ENCODE measurements at regions not wholly inside any gene's neighbourhood (a gene's known extent, or its start where the extent isn't known, plus 50 kb on each side); places are given as distances from the start of the nearest gene placed in this dataset.
"Not testable (repeated sequence)": the region's sequence is repeated elsewhere in the genome, so short reads cannot be mapped to it uniquely, and the experiment has no call there.

- peak in 1 of 4 donors; percentile 6 for DNase-seq (ENCODE audit: low read depth in 4 of 4, low spot score in 2 of 4)
Measured at GRCh38 chrX:125378205-125378604, 58.5 kb downstream of the TEX13C start.

DNA sequence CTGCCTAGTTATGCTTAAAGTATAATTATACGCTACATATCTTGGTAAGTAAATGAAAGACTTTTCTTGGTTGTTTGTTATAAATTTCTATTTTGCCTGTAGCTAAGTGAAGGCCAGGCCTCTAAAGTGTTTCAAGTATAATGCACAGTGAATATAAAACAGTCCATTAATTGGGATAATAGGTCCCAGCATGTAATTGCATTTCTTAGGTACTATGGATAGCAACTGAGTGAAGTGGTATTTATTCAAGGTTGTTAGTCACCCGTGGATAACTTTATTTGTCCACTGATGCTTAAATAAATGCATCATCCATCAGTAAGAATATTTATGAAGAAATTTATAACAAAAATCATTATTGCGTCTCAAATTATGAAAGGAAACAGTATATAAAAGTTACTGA lies 59.1 kb downstream of the TEX13C start:
- peak in 1 of 4 donors; percentile 2 for DNase-seq (ENCODE audit: low read depth in 4 of 4, low spot score in 2 of 4)

DNA sequence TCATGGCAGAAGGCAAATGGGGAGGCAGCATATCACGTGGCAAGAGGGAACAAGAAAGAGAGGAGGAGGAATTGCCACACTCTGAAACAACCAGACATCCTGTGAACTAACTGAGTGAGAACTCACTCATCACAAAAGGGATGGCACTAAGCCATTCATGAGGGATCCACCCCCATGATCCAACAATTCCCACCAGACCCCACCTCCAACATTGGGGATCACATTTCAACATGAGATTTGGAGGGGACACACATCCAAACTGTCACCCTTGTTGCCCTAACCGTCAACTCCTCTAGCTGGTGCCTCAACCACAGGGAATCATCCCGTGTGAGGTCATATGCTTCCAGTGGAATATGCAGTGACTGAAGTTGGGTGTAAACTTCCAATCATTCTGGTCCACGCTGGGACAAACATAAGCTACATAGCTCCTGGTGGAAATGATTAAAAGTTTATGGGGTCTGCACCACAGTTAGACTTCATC lies 62.5 kb downstream of the TEX13C start:
- no peak for DNase-seq (ENCODE audit: low read depth in 4 of 4, low spot score in 2 of 4)

DNA sequence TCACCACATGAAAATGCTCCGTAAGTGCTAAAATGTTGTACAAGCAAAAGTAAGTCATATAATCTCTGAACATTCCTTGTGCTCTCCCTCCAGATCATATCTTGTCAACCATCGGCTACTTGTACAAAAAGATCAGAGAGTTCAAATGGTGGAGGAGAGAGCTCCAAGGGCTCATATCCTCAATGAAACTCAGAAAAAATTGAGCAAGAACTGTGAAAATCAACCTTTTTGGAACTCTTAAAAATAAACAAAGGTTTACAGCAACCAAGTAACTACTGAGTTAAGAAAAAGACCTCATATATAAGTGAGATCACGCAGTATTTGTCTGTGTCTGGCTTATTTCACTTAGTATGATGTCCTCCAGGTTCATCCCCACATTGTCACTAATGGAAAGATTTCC lies 63.2 kb downstream of the TEX13C start:
- no peak for DNase-seq (ENCODE audit: low read depth in 4 of 4, low spot score in 2 of 4)

GRCh38 chrX:125384867-125385266 lies 65.2 kb downstream of the TEX13C start:
- DNase-seq (ENCODE audit: low read depth in 4 of 4, low spot score in 2 of 4): no peak

GRCh38 chrX:125387945-125388344 lies 68.3 kb downstream of the TEX13C start:
- no peak for DNase-seq (ENCODE audit: low read depth in 4 of 4, low spot score in 2 of 4)

- DNase-seq (ENCODE audit: low read depth in 4 of 4, low spot score in 2 of 4): no peak
Measured at GRCh38 chrX:125394449-125394848, 74.8 kb downstream of the TEX13C start.

GRCh38 chrX:125395626-125396025 lies 76.0 kb downstream of the TEX13C start:
- DNase-seq (ENCODE audit: low read depth in 4 of 4, low spot score in 2 of 4): no peak

GRCh38 chrX:125398959-125399440 lies 79.3 kb downstream of the TEX13C start:
- no peak for DNase-seq (ENCODE audit: low read depth in 4 of 4, low spot score in 2 of 4)

DNA sequence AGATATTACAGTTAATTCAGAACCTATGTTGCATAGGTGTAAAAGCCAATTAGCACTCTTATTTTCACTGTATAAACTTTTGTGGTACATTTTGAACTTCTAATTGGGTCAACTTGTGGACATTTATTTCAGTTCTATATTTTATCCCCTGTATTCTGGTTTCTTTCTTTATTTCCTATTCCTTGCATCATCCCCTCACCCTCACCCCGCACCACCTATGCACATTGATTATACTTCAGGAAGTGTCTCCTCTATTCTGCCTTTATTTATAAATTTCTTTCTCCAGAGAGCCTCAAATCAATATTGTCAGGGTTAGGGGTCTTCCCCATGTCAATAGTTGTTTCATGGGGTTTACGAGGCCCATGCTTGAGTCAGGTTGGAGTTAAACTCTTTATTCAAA lies 83.1 kb downstream of the TEX13C start:
- no peak for DNase-seq (ENCODE audit: low read depth in 4 of 4, low spot score in 2 of 4)

GRCh38 chrX:125404667-125405160 lies 85.0 kb downstream of the TEX13C start:
- no peak for DNase-seq (ENCODE audit: low read depth in 4 of 4, low spot score in 2 of 4)

DNA sequence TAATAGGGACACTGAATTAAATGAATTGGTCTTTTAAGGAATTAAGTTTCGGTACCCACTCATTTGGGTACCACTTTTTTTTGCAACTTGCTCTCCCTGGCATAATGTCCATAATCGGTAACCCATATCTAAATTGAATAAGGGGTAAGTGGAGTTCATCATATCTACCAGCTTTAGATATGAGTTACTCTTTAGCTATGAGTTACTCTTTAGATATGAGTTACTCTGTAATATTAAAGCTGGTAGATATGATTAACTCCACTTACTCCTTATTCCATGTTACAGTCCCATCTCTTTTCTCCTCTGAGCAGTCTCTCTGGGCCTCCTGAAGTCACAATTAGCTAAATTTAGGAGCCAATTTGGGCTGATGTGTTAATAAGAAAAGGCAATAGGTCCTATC lies 85.7 kb downstream of the TEX13C start:
- no peak for DNase-seq (ENCODE audit: low read depth in 4 of 4, low spot score in 2 of 4)

DNA sequence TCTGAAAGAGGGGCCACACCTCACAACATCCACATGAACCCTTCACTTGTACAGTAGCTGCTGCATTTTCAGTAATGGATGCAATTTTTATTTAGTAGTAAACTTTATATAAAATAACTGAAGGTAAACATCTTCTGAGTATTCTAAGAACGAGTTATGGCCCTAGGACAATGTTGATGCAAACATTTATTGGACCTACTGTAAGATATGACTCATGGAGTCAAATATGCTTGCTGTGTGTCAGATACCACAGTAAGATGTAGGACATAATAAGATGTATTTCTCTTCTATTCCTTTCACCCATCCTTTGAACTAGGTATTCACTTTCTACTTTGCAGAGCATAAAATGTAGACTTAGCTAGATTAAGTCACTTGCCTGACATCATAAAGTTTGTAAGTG lies 87.6 kb downstream of the TEX13C start:
- no peak for DNase-seq (ENCODE audit: low read depth in 4 of 4, low spot score in 2 of 4)

DNA sequence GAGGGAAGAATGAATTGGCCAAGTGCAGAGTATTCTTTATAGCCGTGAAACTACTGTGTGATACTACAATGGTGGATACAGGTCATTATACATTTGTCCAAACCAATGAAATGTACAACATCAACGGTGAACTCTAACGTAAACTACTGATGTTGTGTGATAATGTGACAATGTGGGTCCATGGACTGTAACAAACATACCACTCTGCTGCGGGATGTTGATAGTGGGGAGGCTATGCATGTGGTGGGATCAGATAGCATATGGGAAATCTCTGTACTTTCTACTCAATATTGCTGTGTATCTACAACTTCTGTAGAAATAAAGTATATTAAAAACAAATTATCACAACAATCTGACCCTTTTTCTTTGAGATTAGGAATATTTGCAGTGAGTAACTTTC lies 101.1 kb downstream of the TEX13C start:
- DNase-seq (ENCODE audit: low read depth in 4 of 4, low spot score in 2 of 4): no peak

DNA sequence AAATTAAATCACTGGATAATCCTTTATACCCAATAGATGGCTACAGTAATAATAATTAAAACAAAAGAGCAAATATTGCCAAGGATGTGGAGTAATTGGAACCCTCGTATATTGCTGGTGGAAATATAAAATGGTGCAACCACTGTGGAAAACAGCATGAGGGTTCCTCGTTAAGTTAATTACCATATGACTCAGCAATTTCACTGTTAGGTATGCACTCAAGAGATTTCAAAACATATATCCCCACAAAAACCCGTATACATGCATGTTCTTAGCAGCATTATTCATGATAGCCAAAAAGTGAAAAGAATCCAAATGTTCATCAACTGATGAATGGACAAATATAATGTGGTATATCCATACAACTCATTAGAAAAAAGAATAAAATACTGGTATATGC lies 103.3 kb downstream of the TEX13C start:
- no peak for DNase-seq (ENCODE audit: low read depth in 4 of 4, low spot score in 2 of 4)

DNA sequence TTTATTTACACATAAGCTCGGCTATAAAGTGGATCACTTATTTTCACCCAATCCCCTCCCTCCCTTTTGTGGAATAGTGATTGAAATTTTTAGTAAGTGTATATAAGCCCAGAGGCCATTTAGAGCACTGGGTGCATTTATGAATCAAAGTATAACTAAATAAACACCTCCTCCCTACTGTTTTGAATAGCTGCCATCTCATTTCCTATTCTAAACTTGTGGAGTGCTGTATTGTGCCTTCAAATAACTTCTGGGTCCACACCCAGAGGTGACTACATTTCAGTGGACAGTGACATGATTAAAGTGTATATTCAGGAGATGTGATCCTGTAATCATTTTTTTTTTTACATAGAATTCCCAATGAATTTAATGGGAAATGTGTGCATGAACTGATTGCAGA lies 104.9 kb downstream of the TEX13C start:
- DNase-seq (ENCODE audit: low read depth in 4 of 4, low spot score in 2 of 4): no peak

DNA sequence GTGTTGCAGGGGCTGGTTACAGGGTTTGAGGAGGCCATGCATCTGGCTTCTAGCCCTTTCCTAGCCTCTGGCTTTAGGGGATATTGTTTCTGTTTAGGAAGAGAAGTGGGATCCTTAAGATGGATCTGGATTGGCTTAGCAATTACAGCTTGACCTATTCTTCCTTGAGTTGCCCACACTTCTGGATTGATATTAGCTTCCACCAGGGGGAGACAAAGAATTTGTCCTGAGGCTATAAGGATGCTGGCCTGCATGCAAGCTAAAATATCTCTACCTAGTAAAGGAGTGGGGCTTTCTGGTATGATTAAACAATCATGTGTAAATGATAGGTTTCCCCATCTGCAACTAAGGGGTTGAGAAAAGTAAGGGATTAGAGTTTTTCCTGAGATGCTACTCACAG lies 117.2 kb downstream of the TEX13C start:
- no peak for DNase-seq (ENCODE audit: low read depth in 4 of 4, low spot score in 2 of 4)

DNA sequence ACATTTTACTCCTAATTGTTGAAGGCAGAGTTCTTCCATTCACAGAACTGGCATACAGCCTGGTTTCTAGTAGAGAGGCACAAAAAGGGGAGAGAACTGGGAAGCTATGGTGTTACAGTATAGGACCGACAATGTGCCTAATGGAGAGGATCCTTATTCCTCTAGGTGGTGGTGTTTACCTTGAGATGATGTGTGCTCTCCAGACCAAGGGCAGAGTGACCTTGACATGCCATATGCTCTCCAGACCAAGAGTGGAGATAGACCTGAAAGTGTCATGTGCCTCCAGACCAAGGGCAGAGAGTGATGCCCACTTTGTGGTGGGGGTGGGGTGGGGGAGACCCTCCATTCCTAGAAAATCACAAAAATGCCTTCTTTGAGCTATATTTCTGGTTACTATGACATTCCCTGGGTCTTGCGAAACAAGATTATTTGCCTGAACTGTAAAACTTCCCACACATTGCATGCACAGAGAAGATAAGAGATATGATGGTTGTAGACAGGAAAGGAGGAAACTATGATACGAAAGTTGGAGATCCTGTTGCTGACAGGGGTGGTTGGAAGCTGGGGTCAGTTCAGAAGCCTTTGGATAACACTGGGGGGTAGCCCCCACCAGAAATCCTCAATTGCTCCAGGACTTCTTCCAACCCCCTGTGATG lies 119.7 kb downstream of the TEX13C start:
- DNase-seq (ENCODE audit: low read depth in 4 of 4, low spot score in 2 of 4): no peak

GRCh38 chrX:125444659-125445058 lies 125.0 kb downstream of the TEX13C start:
- no peak for DNase-seq (ENCODE audit: low read depth in 4 of 4, low spot score in 2 of 4)

DNA sequence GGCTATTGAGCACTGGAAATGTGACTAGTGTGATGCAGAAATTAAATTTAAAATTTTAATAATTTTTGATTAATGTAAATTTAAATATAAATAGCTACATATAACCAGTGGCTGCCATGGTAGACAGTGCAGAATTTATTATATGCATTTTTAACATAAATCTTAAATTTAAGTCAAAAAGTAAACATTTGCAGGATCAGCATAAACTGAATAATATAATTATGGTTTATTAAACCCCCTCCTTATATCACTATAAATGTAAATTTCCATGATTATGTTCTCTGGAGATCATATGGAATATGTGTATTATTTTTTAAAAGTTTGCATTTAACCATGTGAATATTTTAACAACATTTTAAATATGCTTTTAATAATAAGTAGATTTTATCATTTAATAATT lies 155.8 kb downstream of the TEX13C start:
- no peak for DNase-seq (ENCODE audit: low read depth in 4 of 4, low spot score in 2 of 4)

- DNase-seq (ENCODE audit: low read depth in 4 of 4, low spot score in 2 of 4): no peak
Measured at GRCh38 chrX:125492439-125492838, 172.8 kb downstream of the TEX13C start.

- DNase-seq (ENCODE audit: low read depth in 4 of 4, low spot score in 2 of 4): not testable (repeated sequence)
Measured at GRCh38 chrX:125493004-125493403, 173.3 kb downstream of the TEX13C start.

- no peak for DNase-seq (ENCODE audit: low read depth in 4 of 4, low spot score in 2 of 4)
Measured at GRCh38 chrX:125497667-125498066, 178.0 kb downstream of the TEX13C start.

All from left renal cortex interstitium (tissue), 4 donors.